HG03280 (cell line): ENCODE measurements at regions not wholly inside any gene's neighbourhood (a gene's known extent, or its start where the extent isn't known, plus 50 kb on each side); places are given as distances from the start of the nearest gene placed in this dataset.
"Not testable (repeated sequence)": the region's sequence is repeated elsewhere in the genome, so short reads cannot be mapped to it uniquely, and the experiment has no call there.

ENCODE experiments used
- ATAC-seq: cut with Tn5 transposase; IDR thresholded peaks from one replicate; pipeline ENCODE4 v1.9.1; 2021; ENCODE audit warnings: mild to moderate bottlenecking, moderate library complexity; ENCODE audit not compliant: unreplicated experiment

GRCh38 chr2:145460112-145460511 is 940.2 kb upstream of the ZEB2 start:
- ATAC-seq, result no peak

DNA sequence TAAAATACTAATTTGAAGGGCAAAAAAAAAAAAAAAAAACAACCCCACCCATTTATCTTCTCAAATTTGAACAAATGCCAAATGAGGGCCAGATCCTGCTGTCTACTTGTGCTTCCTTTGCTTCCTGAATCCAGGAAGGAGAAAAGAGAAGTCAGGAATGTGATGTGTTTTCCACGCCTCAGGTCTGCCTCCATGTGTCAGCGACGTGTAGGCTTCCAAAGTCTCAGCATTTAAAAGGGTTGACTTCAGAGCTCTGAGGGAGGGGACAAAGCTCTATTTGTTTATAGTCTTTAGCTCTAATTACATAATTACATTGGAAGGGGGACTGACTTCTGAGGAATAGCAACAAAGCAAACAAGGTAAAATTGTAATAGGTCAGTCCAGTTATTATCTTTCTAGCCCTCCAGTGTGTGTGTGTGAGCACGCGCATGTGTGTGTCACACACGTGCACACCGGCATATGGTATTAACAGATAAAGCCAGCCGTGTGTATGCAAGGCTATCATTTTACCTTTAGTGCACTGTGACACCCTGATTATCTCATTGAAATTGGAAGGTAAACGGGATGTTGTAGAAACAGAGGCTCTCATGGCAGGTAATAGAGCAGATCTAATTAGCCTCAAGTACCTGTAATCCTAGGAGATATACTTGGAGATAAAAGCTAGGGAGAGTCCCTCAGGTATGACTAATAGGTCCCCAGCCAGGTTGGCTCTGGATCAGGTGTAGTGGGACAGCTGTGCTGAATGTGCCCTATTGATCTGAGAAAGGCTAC is 911.4 kb upstream of the ZEB2 start:
- no peak for ATAC-seq

- ATAC-seq, result no peak
These were observed 903.9 kb upstream of the ZEB2 start for GRCh38 chr2:145423809-145424208.

- ATAC-seq, result no peak
These were observed 902.7 kb upstream of the ZEB2 start for GRCh38 chr2:145422576-145422975.

DNA sequence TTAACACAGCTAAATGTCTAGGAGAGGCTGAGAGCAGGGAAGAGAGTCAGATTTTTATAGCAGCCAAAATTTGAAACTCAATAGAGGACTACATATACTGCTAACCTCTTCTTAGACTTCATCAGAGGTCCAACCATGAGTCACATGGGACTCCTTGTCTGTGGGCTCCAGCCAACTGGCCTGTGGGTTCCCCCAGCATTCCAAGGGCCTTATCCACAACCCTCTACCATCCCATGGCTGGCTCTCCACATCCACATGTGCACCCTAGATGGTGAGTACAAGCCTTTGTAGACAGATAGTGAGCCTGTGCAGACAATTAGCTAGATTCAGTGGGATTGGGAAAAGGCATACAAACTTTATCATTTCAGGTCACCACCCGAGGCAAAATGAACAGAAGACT is 901.9 kb upstream of the ZEB2 start:
- ATAC-seq, result no peak

DNA sequence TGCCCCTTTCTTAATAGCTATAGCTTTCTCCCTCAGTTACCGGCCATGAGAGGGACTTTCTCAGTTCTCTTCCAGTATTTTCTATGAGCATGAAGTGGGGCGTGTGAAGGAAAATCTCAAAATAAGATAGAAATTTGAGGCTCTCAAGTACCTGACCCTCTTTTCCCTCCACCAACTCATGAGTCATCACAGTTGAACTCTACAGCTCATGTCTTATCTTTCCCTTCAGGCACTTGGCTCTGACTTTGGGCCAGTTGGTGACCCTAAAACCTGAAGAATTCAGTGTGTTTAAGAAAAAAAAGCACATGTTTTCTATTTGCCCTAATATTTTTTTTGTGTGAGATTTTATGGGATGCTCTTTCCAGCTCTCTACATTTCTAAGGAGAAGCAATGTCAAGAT is 896.7 kb upstream of the ZEB2 start:
- ATAC-seq, result no peak

DNA sequence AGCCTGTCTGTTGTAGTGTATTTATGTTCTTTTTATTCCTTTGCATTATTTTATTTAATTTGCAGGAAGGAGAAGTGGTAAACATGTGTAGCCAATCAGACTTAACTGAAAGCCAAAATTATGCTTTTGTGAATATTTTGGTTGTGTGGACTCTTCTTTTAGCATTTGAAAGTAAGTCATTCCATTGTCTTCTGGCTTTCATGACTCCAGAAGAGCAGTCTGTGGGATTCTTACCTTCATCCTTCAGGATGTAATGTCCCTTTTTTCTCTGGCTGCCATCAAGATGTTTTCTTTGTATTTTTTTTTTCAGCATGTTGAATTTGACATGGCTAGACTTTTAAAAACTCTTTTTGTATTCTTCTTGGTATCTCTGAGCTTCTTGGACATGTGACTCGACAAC is 895.2 kb upstream of the ZEB2 start:
- no peak for ATAC-seq

DNA sequence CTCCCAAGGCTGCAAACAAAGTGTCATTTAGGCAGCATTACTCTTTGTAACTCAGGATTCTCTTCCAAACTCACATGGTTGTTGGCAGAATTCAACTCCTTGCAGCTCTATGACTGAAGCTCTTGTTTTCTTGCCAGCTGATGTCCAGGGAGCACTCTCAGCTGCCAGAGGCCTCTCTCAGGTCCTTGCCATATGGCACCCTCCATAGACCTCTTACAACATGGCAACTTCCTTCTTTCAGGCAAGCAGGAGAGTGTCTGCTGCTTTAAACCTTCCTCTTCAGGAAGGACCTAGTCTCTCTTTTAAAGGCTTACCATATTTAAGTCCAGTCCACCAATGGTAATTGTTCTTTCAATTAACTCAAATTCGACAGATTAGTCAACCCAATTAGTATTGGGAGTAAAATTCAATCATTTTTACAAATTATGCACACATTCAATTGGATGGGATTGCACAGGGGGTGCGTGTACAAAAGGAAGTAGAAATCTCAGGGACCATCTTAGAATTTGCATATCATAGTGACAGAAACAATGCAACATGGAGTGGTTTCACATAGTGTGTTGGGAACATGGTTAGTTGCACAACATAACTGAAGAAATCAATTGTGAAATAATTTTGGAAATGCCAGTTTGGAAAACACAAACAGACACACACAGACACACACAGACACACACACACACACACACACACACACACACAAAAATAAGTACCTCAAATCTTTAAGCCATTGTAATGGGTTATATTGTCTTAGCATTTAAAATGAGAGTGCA is 893.5 kb upstream of the ZEB2 start:
- ATAC-seq, result no peak

- no peak for ATAC-seq
These were observed 892.2 kb upstream of the ZEB2 start for GRCh38 chr2:145412155-145412554.

GRCh38 chr2:145411493-145411892 is 891.6 kb upstream of the ZEB2 start:
- ATAC-seq, result peak; percentile 87

DNA sequence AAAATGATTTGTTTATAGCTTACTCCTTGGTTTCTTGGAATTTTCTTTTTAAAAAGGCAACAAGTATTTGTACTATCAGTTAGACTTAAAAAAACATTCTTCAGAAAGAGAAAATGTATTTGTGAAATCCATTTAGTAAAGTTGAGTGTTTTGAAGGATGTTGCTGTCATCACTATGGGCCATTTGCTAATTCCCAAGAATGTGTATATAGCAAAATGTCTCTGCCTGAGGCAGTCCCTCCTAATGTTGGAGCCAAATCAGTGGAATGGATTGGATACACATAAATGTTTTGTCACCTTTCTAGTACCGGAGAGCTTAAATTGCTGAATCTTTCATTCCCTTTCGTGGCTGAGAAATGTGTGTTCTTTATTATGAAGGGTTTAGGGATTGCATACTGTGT is 890.2 kb upstream of the ZEB2 start:
- ATAC-seq, result no peak

- ATAC-seq, result no peak
These were observed 889.1 kb upstream of the ZEB2 start for GRCh38 chr2:145408980-145409379.

- ATAC-seq, result no peak
These were observed 884.8 kb upstream of the ZEB2 start for GRCh38 chr2:145404690-145405089.

DNA sequence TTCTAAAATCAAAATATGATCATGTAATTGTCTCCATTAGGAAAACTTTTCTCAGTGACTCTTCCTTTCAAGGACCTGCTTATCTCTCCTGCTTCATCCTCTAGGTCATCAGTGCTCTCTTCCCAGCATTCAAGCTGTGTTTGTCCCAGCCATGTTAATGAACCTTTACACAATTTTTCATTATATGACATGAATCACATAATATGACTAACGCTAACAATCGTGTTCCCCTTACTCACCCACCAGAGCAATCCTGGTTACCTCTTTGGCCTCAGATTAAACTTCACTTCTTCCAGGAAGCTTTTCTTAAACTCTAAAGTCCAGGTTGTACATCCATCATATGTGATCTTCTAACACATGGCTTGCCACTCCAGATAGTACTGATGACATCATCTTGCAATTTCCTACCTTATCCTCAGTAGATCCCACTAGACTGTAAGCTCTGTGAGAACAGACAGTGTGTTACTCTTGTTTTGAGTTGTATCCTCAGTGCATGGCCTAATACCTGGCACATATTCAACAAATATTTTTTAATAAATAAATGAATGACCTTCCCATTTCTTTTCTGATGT is 882.9 kb upstream of the ZEB2 start:
- no peak for ATAC-seq

GRCh38 chr2:145399131-145399530 is 879.2 kb upstream of the ZEB2 start:
- ATAC-seq, result no peak

DNA sequence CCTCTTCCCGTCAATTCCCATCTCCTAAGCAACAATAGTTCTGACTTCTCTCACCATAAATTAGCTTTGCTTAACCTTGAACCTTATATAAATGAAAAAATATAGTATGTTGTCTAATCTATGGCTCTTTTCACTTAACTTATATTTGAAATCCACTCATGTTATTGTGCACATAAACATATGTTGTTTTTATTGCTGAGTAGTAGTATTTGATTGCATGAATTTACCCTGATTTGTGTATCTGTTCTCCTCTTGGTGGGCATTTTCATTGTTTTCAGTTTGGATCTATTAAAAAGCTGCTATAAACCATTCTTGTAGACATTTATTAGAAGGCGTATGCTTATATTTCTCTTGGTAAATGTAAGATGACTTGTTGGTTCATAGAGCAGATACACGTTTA is 874.3 kb upstream of the ZEB2 start:
- ATAC-seq, result no peak

DNA sequence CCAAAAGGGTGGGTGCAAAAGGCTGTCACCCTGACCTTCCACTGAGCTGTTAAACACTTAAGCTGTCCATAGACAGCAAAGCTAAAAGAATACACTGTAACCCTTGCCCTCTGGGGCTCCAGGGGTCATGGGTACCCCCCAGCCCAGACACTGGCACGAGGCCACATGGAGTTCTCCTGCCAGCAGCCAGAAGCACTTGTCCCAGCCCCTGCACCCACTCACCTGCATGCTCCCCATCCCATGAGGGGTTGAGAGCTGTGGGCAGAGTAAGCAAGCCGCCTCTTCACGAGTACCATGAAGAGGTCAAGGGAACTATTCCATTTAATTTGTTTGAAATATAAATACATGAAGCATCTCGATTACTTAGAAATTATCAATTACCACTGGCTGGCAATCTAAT is 867.1 kb upstream of the ZEB2 start:
- ATAC-seq, result no peak

DNA sequence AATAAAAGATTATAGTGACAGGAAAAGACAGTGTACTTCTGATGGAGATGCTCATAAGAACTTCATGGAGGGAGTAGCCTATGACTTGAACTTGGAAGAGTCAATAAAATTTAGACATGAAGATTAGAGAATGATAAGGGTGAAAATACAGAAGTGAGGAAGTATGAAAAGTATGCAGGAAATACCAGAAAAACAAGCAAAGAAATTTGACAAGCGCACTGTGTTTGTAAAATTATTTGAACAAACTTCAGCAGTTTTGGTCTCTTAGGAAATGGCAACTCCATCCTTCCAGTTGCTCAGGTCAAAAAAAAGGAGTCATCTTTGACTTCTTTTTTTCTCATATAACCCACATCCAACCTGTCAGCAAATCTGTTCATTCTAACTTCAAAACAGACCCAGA is 864.0 kb upstream of the ZEB2 start:
- no peak for ATAC-seq

DNA sequence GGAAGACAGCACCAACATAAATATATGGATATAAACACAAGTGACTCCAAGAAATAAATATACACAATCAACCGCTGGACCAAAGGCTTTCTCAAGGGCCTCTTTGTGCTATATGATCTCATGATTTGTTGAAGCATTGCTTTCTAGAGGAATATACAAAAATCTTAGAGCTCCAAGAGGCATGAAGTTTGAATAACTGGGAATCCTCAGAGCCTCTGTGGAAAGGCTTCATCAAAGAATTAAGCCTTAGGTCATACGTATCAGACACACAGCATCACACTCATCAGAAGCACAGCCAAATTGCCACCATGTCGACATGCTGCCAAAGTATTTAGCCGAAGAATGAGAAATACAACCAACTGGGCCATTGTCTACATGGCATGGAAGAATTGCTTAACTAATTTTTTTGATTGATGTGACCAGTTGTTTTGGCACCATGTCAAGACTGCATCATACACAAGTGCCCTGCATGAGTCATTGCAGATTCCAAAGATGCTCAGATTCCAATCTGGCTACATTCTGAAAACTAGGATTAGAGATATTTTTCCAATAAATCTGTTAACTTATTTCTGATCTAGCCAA is 860.6 kb upstream of the ZEB2 start:
- no peak for ATAC-seq

DNA sequence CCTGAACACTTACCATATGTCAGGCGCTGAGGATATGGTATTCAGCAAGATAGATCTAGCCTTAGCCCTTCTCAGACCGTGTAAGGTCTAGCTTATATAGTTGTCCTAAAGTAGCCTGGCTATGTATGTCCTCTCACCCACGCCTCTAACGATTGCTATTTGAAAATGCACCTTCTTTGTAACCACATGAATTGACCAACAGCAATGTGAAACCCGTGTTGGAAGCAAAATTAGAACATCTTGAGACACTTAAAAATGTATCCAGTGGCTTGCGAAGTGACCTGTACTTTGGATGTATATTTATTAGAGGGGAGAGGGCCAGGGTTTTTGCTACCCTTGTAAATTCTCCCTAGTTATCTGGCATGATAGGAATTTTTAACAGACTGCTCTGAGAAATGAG is 860.0 kb upstream of the ZEB2 start:
- ATAC-seq, result no peak

- ATAC-seq, result no peak
These were observed 854.2 kb upstream of the ZEB2 start for GRCh38 chr2:145374165-145374564.

GRCh38 chr2:145367334-145367733 is 847.4 kb upstream of the ZEB2 start:
- ATAC-seq, result not testable (repeated sequence)
